Mesodermal cell (in vitro differentiated cells): ENCODE measurements at regions not wholly inside any gene's neighbourhood (a gene's known extent, or its start where the extent isn't known, plus 50 kb on each side); places are given as distances from the start of the nearest gene placed in this dataset.
A peak's percentile ranks its signal among the peaks of the same experiment; 100 is the strongest.

Experiments used
- H3K27ac ChIP-seq: 2 replicates; pipeline ENCODE4 v1.7.0; 2013; ENCODE audit warnings: mild to moderate bottlenecking, low read depth, low read length, moderate library complexity; ENCODE audit not compliant: severe bottlenecking
- H3K36me3 ChIP-seq: 2 replicates; pipeline ENCODE4 v1.7.1; 2013; ENCODE audit warnings: mild to moderate bottlenecking, low read length, moderate library complexity; ENCODE audit not compliant: control insufficient read depth, insufficient read depth
- H3K4me1 ChIP-seq: one replicate; pipeline ENCODE4 v1.7.1; 2013; ENCODE audit warnings: mild to moderate bottlenecking, low read length; ENCODE audit not compliant: insufficient read depth, control insufficient read depth, poor library complexity, severe bottlenecking
- H3K4me3 ChIP-seq: 2 replicates; pipeline ENCODE4 v1.7.0; 2013; ENCODE audit warnings: low read length, control low read depth, mild to moderate bottlenecking; ENCODE audit not compliant: insufficient read depth, poor library complexity, severe bottlenecking; ENCODE audit errors: extremely low read depth
- H3K9me3 ChIP-seq: 2 replicates; pipeline ENCODE4 v1.7.1; 2013; ENCODE audit warnings: mild to moderate bottlenecking, low read length, moderate library complexity; ENCODE audit not compliant: control insufficient read depth
- WGBS, 2 experiments: methylation state at CpG; one replicate each; pipeline ENCODE4 v1.1.5; 2013; ENCODE audit warnings: missing lambda C conversion rate in 2 of 2; ENCODE audit not compliant: insufficient coverage in 2 of 2; 5-methylcytosine and 5-hydroxymethylcytosine counted together

DNA sequence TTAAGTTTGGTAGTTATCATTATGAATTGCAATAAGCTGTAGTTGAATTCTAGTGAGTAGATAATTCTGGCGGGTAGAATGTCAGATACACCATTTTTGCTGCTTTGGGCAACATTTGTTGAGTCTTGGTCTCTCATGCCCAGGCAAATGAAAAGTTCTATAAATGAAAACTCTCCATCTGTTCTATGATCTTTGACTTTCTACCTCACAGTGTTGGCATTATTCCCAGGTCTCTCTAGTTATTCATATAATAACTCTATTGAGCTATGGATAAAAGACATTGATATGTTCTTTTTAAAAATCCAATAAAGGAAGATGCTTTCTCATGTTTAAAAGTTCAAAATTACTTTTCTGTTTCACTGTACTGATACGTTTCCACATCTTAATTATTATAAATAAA is 415.3 kb upstream of the SEMA3D start:
- H3K9me3 ChIP-seq, result no peaks in the 10 kb centered on the region
- 100% methylated on average over 1 of the region's 2 CpGs; no CpG with 5 or more reads in 1 of the 2 experiments for WGBS, 2 experiments
- H3K4me3 ChIP-seq, result no peak overlapping the region
- H3K4me1 ChIP-seq, result peaks cover 18% of the 10 kb centered on the region
- no peak overlapping the region for H3K27ac ChIP-seq
- H3K36me3 ChIP-seq, result no peaks in the 10 kb centered on the region

DNA sequence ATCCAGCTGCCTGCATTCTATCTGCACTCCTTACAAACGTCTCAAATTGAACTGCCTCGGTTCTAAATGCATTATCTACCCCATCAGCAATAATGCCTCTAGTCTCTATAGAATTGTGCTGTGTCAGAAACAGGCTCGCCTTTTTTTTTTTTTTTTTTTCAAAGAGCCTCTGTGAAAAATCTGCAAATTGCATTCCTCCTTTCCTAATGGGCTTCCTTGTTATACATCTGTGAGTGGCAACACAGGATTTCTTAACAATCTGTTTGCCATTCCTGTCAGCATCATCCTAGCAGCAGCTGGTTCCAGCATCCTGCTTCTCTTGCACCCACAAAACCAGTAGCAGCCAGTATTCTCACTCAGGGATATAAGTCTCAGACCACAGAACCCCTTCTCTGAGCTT is 413.5 kb upstream of the SEMA3D start:
- no peak overlapping the region for H3K4me3 ChIP-seq
- no peaks in the 10 kb centered on the region for H3K9me3 ChIP-seq
- H3K4me1 ChIP-seq, result peaks cover 30% of the 10 kb centered on the region
- H3K27ac ChIP-seq, result peak overlapping the region; percentile 77
- 11% methylated on average over 1 of the region's 3 CpGs; no CpG with 5 or more reads in 1 of the 2 experiments for WGBS, 2 experiments
- no peaks in the 10 kb centered on the region for H3K36me3 ChIP-seq

DNA sequence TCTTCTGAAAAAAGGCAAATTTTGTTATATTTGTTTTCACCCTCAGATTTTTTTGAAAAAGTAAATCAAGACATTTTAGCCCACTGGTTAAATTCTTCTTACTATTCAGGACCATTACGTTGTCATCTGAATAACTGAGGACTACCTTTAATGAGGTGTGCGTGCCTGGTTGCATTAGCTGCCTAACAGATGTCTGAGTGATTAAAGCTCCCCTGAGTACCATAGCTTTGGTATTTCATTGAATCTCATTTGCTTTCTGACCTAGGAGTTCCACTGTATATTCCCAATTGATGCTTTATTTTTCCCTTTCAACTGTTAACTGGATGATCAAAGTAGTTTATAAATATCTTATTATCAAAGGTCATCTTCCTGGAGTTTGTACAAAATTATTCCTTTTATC is 410.0 kb upstream of the SEMA3D start:
- no peaks in the 10 kb centered on the region for H3K36me3 ChIP-seq
- H3K27ac ChIP-seq, result no peak overlapping the region
- H3K9me3 ChIP-seq, result no peaks in the 10 kb centered on the region
- H3K4me3 ChIP-seq, result no peak overlapping the region
- H3K4me1 ChIP-seq, result peaks cover 30% of the 10 kb centered on the region
- 66 to 83% methylated on average over 2 of the region's 2 CpGs for WGBS, 2 experiments

DNA sequence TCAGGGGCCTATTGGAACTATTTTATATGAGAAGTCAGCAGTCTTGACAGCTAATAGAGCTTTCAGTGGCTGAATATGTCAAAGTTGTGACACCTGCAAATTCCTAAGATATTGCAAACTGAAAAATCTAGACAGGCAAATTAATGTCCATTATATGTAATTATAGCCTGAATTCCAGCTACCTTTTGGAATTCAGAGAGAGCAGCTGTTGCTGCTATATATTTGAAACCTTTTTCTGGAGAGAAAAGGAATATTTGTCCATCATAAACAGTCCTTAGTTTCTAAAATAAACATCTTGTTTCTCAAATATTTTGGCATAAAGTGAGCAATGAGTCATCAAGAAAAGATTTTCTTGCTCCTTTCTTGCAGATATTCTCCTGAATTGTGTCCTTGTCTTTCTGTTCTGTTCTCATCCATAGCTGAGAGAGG is 408.9 kb upstream of the SEMA3D start:
- no peak overlapping the region for H3K27ac ChIP-seq
- no peaks in the 10 kb centered on the region for H3K36me3 ChIP-seq
- peaks cover 25% of the 10 kb centered on the region for H3K4me1 ChIP-seq
- no peaks in the 10 kb centered on the region for H3K9me3 ChIP-seq
- H3K4me3 ChIP-seq, result no peak overlapping the region

DNA sequence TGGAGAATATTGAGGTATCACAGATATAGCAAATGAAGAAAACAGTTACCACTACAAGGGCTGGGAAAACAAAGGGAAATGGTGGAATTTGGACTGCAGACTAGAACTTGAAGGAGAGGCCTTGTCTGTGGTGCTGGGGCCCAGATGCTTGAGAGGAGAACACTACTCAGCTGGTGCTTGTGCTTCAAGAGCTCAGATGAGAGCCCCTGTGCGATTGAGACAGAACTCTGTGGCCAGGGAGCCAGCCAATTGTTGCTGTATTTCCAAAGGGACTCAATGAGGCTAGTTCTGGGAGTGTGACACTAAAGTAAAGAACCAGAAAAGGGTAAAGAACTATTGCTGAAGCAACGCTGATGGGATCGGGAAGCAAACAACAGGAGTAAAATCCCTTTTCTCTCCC is 406.5 kb upstream of the SEMA3D start:
- no peaks in the 10 kb centered on the region for H3K9me3 ChIP-seq
- no peak overlapping the region for H3K27ac ChIP-seq
- H3K4me1 ChIP-seq, result peaks cover 18% of the 10 kb centered on the region
- 88 to 92% methylated on average over 1 to 2 of the region's 3 CpGs for WGBS, 2 experiments
- no peak overlapping the region for H3K4me3 ChIP-seq
- H3K36me3 ChIP-seq, result no peaks in the 10 kb centered on the region

DNA sequence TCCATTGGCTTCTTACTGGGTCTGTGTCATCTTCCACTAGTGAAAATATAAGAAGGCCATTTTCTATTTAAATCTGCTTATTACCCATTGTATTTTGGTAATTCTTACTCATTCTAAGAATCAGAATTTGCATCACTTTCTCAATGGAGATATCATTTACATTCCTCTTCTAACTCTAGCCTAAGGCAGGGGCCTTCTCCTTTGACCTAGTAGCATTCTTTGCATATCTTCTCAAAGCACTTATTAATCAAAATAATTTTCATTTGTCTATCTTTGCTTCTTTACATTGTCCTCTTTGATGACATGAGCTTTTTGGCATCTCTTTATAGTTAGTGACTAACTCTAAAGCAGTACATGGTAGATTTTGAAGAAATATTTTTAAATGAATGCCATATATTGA is 400.9 kb upstream of the SEMA3D start:
- Histone ChIP-seq H3K27ac (no peak overlapping the region), H3K4me3 (no peak overlapping the region), H3K4me1 (no peaks in the 10 kb centered on the region), H3K9me3 (no peaks in the 10 kb centered on the region), H3K36me3 (no peaks in the 10 kb centered on the region)

DNA sequence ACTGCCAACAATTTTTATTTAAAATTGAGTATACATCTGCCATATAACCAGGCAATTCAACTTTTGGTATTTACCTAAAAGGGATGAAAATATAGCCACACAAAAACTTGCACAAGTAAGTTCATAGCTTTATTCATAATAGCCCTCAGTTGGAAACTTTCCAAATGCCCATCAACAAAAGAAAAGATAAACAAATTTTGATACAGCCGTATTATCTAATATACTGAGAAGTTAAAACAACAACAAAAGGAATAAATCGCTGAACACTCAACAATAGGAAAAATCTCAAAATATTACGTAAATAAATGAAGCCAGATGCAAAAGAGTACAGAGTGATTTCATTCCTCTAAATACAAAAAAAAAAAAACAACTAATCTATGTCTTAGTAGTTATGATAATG is 399.2 kb upstream of the SEMA3D start:
- Histone ChIP-seq H3K4me3 (no peak overlapping the region), H3K27ac (no peak overlapping the region), H3K4me1 (no peaks in the 10 kb centered on the region), H3K36me3 (no peaks in the 10 kb centered on the region), H3K9me3 (no peaks in the 10 kb centered on the region)
- no CpG with 5 or more reads among the region's 3 CpGs for WGBS, 2 experiments

DNA sequence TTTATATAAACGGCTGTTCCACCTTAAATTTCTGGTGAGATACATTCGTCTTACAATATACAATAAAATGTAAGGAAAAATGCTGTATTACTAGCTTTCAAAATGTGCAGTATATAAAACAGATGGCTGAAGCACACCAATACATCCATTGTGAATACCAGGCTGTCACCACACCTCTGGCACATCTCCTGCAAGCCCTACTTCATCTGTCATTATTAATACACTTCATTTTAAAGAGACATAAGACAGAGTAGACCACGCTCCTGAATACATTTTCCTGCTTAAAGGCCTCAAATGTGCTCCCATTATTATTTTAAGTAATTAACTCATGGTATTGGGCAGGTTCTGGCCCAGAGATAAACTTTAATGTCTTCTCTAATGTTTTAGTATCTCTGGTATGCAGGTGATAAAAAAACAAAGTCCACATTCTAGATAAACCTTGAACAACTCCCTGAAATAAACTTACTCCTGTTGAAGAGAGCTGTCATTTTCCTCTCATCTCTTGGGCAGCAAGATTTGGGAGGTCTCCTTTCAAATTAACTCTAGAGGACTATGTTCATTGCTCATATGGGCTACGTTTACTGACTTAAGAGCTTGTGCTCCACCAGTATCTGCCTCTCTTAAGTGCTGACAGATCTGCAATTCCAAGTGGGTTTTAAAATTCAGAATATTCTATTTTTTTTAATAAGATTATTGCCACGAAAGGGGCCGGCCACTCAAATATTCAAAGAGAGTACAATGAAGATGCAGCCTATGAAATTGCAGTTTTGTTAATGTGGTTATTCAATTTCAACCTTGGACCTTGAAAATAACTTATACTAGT is 396.5 kb upstream of the SEMA3D start:
- 83 to 100% methylated on average over 1 of the region's 6 CpGs for WGBS, 2 experiments
- Histone ChIP-seq H3K4me1 (no peaks in the 10 kb centered on the region), H3K27ac (no peak overlapping the region), H3K9me3 (no peaks in the 10 kb centered on the region), H3K36me3 (no peaks in the 10 kb centered on the region), H3K4me3 (no peak overlapping the region)

DNA sequence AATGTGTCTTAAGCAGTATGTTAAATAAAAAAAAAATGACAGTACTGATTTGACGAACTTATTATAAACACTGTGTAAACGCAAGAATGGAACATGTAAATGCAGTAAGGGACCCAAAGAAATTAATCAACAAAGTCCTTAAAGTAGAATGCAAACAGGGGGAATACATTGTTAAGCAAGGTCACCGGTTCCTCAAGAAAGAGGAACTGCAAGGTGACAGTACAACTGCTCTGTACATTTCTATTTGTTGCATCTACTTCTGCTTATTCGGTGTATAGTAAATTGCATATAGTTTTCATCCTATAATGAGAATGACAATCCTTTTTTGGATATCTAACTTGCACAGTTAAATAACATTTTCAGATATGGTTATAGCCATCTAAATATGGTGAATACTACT is 387.0 kb upstream of the SEMA3D start:
- Histone ChIP-seq H3K36me3 (no peaks in the 10 kb centered on the region), H3K4me3 (no peak overlapping the region), H3K4me1 (no peaks in the 10 kb centered on the region), H3K9me3 (no peaks in the 10 kb centered on the region), H3K27ac (no peak overlapping the region)
- WGBS, 2 experiments, result 100% methylated on average over 1 of the region's 4 CpGs; no CpG with 5 or more reads in 1 of the 2 experiments

DNA sequence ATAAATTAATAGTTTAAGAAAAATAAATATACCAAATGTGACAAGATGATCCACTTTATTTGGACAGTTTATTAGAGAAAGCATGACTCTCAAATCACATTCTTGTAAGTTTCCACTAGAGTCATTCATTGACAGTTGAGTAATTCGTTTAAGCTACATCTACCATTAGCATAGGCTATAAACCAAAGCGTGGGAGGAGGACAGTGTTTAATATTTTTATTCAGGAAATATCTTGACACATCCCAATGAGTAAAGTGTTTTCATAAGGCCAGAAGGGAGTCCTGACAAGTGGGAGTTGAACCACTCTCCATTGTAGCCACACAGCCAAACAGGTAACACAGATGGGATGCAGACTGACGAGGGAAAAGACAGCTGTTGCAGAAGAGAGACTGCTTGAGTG is 386.5 kb upstream of the SEMA3D start:
- H3K4me3 ChIP-seq, result no peak overlapping the region
- WGBS, 2 experiments, result 100% methylated on average over 1 of the region's 3 CpGs
- H3K36me3 ChIP-seq, result no peaks in the 10 kb centered on the region
- H3K27ac ChIP-seq, result no peak overlapping the region
- H3K4me1 ChIP-seq, result no peaks in the 10 kb centered on the region
- no peaks in the 10 kb centered on the region for H3K9me3 ChIP-seq

DNA sequence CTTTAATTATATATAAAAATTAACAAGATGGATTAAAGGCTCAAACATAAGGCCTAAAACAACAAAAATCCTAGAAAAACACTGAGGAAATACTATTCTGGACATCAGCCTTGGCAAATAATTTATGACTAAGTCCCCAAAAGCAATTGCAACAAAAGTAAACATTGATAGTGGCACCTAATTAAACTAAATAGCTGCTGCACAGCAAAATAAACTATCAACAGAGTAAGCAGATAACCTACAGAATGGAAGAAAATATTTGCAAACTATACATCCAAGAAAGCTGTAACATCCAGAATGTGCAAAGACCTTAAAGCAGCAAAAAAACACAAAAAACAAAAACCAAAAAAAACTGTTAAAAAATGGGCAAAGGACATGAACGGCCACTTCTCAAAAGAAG is 384.0 kb upstream of the SEMA3D start:
- H3K4me1 ChIP-seq, result no peaks in the 10 kb centered on the region
- H3K4me3 ChIP-seq, result no peak overlapping the region
- H3K27ac ChIP-seq, result no peak overlapping the region
- H3K9me3 ChIP-seq, result no peaks in the 10 kb centered on the region
- no peaks in the 10 kb centered on the region for H3K36me3 ChIP-seq
- WGBS, 2 experiments, result 63 to 90% methylated on average over 1 of the region's 1 CpG
